Esophagus muscularis mucosa (tissue), 4 donors: ENCODE measurements at regions not wholly inside any gene's neighbourhood (a gene's known extent, or its start where the extent isn't known, plus 50 kb on each side); places are given as distances from the start of the nearest gene placed in this dataset.
A peak's percentile ranks its signal among the peaks of the same experiment; 100 is the strongest.

Source experiments
- DNase-seq: peaks from one replicate; pipeline ENCODE4 v3.0.0-alpha.2; 2017; ENCODE audit errors: extremely low spot score
- H3K27ac ChIP-seq, 4 donors: fragments of 200-600 bp; sonication (generic); replicated peaks in 1 of 4; 1 replicate in 3 of 4; 2 replicates in 1 of 4; pipeline ENCODE4 v1.5.1; 2016 to 2019; ENCODE audit warnings: mild to moderate bottlenecking in 1 of 4
- H3K27me3 ChIP-seq, 4 donors: fragments of 200-600 bp; sonication (generic); one replicate each; pipeline versions ENCODE4 v1.5.1 to v1.6.0; 2016 to 2019
- H3K36me3 ChIP-seq, 4 donors: fragments of 200-600 bp; sonication (generic); one replicate each; pipeline ENCODE4 v1.5.1; 2016 to 2019
- H3K4me1 ChIP-seq, 4 donors: fragments of 200-600 bp; sonication (generic); one replicate each; pipeline ENCODE4 v1.5.1; 2016 to 2019
- H3K4me3 ChIP-seq, 4 donors: fragments of 200-600 bp; sonication (generic); 1 replicate in 2 of 4; 2 replicates in 2 of 4; pipeline ENCODE4 v1.5.1; 2016 to 2019; ENCODE audit warnings: mild to moderate bottlenecking in 4 of 4, moderate library complexity in 1 of 4
- H3K9me3 ChIP-seq, 4 donors: fragments of 200-600 bp; sonication (generic); 1 replicate in 3 of 4; 2 replicates in 1 of 4; pipeline ENCODE4 v1.5.1; 2016 to 2019
- EP300 ChIP-seq: sonication (generic); formaldehyde crosslinking; IDR thresholded peaks from one replicate; pipeline ENCODE4 v1.6.1; 2017; ENCODE audit warnings: antibody characterized with exemption
- POLR2A ChIP-seq: fragments of 450-650 bp; IDR thresholded peaks from one replicate; pipeline ENCODE4 v1.6.1; 2017; ENCODE audit warnings: antibody characterized with exemption, moderate library complexity, mild to moderate bottlenecking, low read depth
- POLR2AphosphoS5 ChIP-seq, 2 donors: sonication (generic); formaldehyde crosslinking; IDR thresholded peaks; one replicate each; pipeline ENCODE4 v1.6.1; 2017; ENCODE audit warnings: antibody characterized with exemption in 2 of 2
- WGBS: methylation state at CpG from one replicate; pipeline ENCODE4 v1.1.5; 2018; 5-methylcytosine and 5-hydroxymethylcytosine counted together
- intact Hi-C: fragments of 100-400 bp; cut with DNase I; formaldehyde crosslinking; loops from one replicate; pipeline ENCODE4 v1.15.1; 2023
- TF ChIP-seq, protein P1 (sequence below), 3 experiments: fragments of 200-600 bp in 2 of 3; fragments of 450-650 bp in 1 of 3; sonication (generic) in 2 of 3; IDR thresholded peaks; one replicate each; pipeline ENCODE4 v1.5.1; 2017 to 2019; ENCODE audit warnings: antibody characterized with exemption in 3 of 3, mild to moderate bottlenecking in 2 of 3, moderate library complexity in 1 of 3

DNA sequence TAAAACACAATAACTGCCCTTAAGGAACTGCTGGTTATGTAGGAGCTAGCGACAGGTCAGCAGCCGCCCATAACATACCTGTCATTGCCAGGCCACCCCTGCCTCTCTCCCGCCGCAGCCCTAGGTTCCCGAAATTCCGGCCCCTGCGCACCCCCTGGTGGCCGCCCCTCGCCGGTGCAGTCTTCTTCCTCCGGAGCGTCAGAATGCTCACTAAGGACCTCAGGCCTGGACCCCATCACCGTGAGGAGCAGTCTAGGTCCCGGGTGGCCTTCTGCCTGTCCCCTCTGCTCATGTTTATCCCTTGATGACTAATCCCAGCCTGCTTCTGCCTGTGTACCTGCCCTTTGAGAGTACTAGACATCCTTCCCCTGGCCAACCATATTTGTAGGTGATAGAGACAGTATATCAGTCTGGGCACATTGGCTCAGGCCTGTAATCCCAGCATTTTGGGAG is 115.7 kb upstream of the SLC1A4 start:
- peak overlapping the region; percentile 12 to 47 (median 32) for H3K4me3 ChIP-seq
- no peaks in the 10 kb centered on the region for H3K27me3 ChIP-seq
- TF ChIP-seq POLR2AphosphoS5 (IDR thresholded peaks at IDR 0.05) (peak in 1 of 2 donors; percentile 39), POLR2A (no peak)
- TF ChIP-seq, protein P1, sequence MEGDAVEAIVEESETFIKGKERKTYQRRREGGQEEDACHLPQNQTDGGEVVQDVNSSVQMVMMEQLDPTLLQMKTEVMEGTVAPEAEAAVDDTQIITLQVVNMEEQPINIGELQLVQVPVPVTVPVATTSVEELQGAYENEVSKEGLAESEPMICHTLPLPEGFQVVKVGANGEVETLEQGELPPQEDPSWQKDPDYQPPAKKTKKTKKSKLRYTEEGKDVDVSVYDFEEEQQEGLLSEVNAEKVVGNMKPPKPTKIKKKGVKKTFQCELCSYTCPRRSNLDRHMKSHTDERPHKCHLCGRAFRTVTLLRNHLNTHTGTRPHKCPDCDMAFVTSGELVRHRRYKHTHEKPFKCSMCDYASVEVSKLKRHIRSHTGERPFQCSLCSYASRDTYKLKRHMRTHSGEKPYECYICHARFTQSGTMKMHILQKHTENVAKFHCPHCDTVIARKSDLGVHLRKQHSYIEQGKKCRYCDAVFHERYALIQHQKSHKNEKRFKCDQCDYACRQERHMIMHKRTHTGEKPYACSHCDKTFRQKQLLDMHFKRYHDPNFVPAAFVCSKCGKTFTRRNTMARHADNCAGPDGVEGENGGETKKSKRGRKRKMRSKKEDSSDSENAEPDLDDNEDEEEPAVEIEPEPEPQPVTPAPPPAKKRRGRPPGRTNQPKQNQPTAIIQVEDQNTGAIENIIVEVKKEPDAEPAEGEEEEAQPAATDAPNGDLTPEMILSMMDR (IDR thresholded peaks at IDR 0.05): peak in 2 of 3 experiments; percentile 94 to 95
- no peaks in the 10 kb centered on the region for H3K9me3 ChIP-seq
- no peak overlapping the region for H3K27ac ChIP-seq
- peaks cover 16 to 19% (median 18%) of the 10 kb centered on the region in 4 donors for H3K4me1 ChIP-seq
- intact Hi-C loops: loop anchor here (2.0 to 10.0 kb wide), 2 partner anchors 287 to 539 kb away; no protein-coding TSS in a partner anchor
- 0% methylated on average over 2 of the region's 14 CpGs for WGBS
- peak; percentile 94 for DNase-seq
- H3K36me3 ChIP-seq: no peaks in the 10 kb centered on the region

DNA sequence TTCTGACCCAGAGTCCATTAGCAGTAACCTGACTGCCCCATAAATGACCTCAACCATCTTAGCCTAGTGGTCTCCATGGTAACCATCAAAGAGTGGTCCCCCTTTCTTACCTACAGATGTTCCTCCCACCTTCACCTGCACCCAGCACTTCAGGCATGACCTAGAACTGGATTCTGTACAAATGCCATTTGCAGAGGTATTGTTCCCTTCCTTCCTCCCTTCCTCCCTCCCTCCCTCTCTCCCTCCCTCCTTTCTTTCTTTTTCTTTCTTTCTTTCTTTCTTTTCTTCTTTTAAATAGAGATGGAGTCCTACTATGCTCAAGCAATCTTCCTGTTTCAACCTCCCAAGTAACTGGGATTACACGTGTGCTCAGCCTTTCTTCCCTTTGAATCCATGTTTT is 114.6 kb upstream of the SLC1A4 start:
- H3K27me3 ChIP-seq: no peaks in the 10 kb centered on the region
- H3K4me1 ChIP-seq: peaks cover 16 to 19% (median 18%) of the 10 kb centered on the region in 4 donors
- no peaks in the 10 kb centered on the region for H3K36me3 ChIP-seq
- WGBS: 81% methylated on average over 1 of the region's 1 CpG
- H3K4me3 ChIP-seq: no peak overlapping the region
- TF ChIP-seq EP300: no peak
- no peak for TF ChIP-seq POLR2A
- no peak for TF ChIP-seq POLR2AphosphoS5 (IDR thresholded peaks at IDR 0.05)
- TF ChIP-seq, protein P1 (IDR thresholded peaks at IDR 0.05): no peak
- intact Hi-C loops: loop anchor here (10.0 kb wide), 1 partner anchor 540 kb away; no protein-coding TSS in a partner anchor
- no peaks in the 10 kb centered on the region for H3K9me3 ChIP-seq
- no peak overlapping the region for H3K27ac ChIP-seq
- DNase-seq: no peak

DNA sequence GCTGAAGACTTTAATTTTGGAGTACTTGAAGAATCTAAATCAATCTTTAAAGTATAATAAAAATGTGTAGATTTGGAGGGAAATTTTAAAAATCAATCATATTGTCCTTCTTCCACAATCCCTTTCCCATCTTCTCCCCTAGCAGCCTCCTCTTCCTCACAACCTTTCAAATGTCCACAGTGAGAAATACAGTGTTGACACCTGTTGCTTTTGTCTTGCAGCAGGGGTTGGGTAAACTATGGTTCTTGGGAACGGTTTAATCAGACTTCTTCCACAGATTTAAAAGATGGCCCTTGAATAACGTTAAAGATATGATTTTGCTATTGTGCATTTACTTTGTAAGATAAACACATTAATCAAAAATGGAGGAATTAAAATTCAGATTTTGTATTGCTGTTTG is 113.8 kb upstream of the SLC1A4 start:
- intact Hi-C loops: loop anchor here (10.0 kb wide), 1 partner anchor 541 kb away; no protein-coding TSS in a partner anchor
- Histone ChIP-seq H3K27ac (no peak overlapping the region), H3K36me3 (no peaks in the 10 kb centered on the region), H3K27me3 (no peaks in the 10 kb centered on the region), H3K4me1 (peaks cover 16 to 19% (median 18%) of the 10 kb centered on the region in 4 donors), H3K4me3 (no peak overlapping the region), H3K9me3 (no peaks in the 10 kb centered on the region)
- 76% methylated on average over 2 of the region's 2 CpGs for WGBS
- no peak for TF ChIP-seq EP300
- TF ChIP-seq, protein P1 (IDR thresholded peaks at IDR 0.05): no peak
- TF ChIP-seq POLR2A: no peak
- TF ChIP-seq POLR2AphosphoS5 (IDR thresholded peaks at IDR 0.05): no peak
- no peak for DNase-seq

DNA sequence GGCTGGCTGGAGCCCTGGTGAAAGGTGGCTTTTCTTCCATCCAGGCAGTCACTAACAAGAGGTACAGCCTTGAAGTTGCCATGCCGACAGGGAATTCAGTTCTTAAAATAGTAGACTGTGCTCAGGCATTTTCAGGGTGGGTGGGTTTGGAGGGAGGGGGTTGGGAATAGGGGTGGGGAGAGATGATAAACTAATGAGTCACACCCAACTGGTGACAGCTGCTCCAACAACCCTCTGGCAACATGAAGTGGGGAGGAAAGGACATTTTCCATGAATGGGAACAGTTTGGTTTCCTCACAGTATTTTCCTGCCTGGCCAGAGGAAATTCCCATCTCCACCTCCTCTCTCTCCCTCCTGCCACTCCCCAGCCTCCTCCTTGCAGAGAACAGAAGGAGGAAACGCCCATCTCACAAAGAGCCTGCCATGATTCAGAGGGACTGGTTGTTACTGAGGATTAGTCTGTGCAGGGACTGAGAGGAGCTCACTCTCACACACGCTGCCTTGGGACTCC is 113.0 kb upstream of the SLC1A4 start:
- Histone ChIP-seq H3K27me3 (no peaks in the 10 kb centered on the region), H3K9me3 (no peaks in the 10 kb centered on the region), H3K4me1 (peaks cover 16 to 19% (median 18%) of the 10 kb centered on the region in 4 donors), H3K4me3 (no peak overlapping the region), H3K36me3 (no peaks in the 10 kb centered on the region), H3K27ac (peak overlapping the region in 2 of 4 donors; percentile 27 to 30)
- intact Hi-C loops: loop anchor here (10.0 kb wide), 1 partner anchor 541 kb away; no protein-coding TSS in a partner anchor
- TF ChIP-seq, protein P1 (IDR thresholded peaks at IDR 0.05): no peak
- no peak for TF ChIP-seq POLR2A
- peak in 1 of 2 donors; percentile 14 for TF ChIP-seq POLR2AphosphoS5 (IDR thresholded peaks at IDR 0.05)
- TF ChIP-seq EP300: no peak
- DNase-seq: no peak
- WGBS: 16% methylated on average over 3 of the region's 3 CpGs

DNA sequence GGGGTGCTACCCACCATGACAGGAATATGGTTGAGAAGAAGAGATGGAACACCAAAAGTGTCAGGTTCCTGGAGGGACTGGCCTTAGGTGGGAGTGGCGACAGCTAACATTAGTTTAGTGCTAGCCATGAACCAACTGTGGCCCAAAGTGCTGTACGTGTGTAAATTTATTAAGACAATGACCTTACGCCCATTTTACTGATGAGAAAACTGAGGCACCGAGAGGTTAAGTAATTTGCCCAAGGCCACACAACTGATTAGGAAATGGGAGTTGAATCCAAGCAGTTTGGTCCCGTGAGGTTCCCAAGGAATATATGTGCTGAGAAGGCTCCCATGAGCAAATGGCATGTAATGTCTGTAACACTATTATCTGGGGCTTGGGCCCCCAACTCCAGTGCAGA is 109.5 kb upstream of the SLC1A4 start:
- Histone ChIP-seq H3K9me3 (no peaks in the 10 kb centered on the region), H3K36me3 (no peaks in the 10 kb centered on the region), H3K27me3 (no peaks in the 10 kb centered on the region), H3K27ac (no peak overlapping the region), H3K4me3 (no peak overlapping the region), H3K4me1 (peaks cover 10 to 12% (median 11%) of the 10 kb centered on the region in 4 donors)
- whole genome bisulfite sequencing: 95% methylated on average over 5 of the region's 5 CpGs
- no peak for TF ChIP-seq POLR2A
- TF ChIP-seq POLR2AphosphoS5 (IDR thresholded peaks at IDR 0.05): no peak
- no peak for TF ChIP-seq EP300
- TF ChIP-seq, protein P1 (IDR thresholded peaks at IDR 0.05): no peak
- intact Hi-C loops: loop anchor here (10.0 kb wide), 1 partner anchor 545 kb away; no protein-coding TSS in a partner anchor
- no peak for DNase-seq
